ENCODE measurements at regions not wholly inside any gene's neighbourhood (a gene's known extent, or its start where the extent isn't known, plus 50 kb on each side); places are given as distances from the start of the nearest gene placed in this dataset.

GRCh38 chr2:146984014-146984413 is 860.8 kb upstream of the ACVR2A start:
- no peaks in the 10 kb centered on the region for H3K27me3 ChIP-seq (replicated peaks in 1 of 4; ENCODE audit: control extremely low read depth in 1 of 4, control insufficient read depth in 3 of 4, insufficient read depth in 4 of 4, low read length in 3 of 4)

GRCh38 chr2:146982393-146982846 is 862.4 kb upstream of the ACVR2A start:
- TF ChIP-seq CTCF (IDR thresholded peaks at IDR 0.05) (no peak), EZH2 (IDR thresholded peaks at IDR 0.05; ENCODE audit: borderline replicate concordance, insufficient read depth, low read depth, low read length, poor library complexity, severe bottlenecking) (no peak)
- Mint-ChIP-seq H3K27me3 (no peaks in the 10 kb centered on the region), H3K9me3 (ENCODE audit: insufficient read depth) (no peaks in the 10 kb centered on the region), H3K27ac (no peak overlapping the region), H3K4me1 (peaks cover 14% of the 10 kb centered on the region), H3K4me3 (no peak overlapping the region)
- H4K20me1 ChIP-seq (ENCODE audit: control insufficient read depth, insufficient read depth, low read length, poor library complexity, severe bottlenecking): no peaks in the 10 kb centered on the region
- DNase-seq: no peak
- H3K79me2 ChIP-seq (ENCODE audit: control insufficient read depth, insufficient read depth, low read length): no peaks in the 10 kb centered on the region
- intact Hi-C loops (cut with micrococcal nuclease): no loop called here
- ChIA-PET CTCF (no interaction called here), POLR2A (no interaction called here)
- H3K4me3 ChIP-seq (ENCODE audit: control extremely low read depth in 1 of 5, extremely low read depth in 1 of 5, insufficient read depth in 1 of 5, low read depth in 2 of 5, low read length in 4 of 5): no peak overlapping the region
- H3K27ac ChIP-seq (ENCODE audit: low read length in 2 of 2): no peak overlapping the region
- no CpG with 5 or more reads among the region's 2 CpGs for WGBS (ENCODE audit: insufficient coverage)
- H2AFZ ChIP-seq (ENCODE audit: insufficient read depth, low read depth, low read length, poor library complexity, severe bottlenecking): no peak overlapping the region
- H3K36me3 ChIP-seq (replicated peaks in 1 of 2; ENCODE audit: control extremely low read depth in 1 of 2, control insufficient read depth in 1 of 2, extremely low read depth in 1 of 2, insufficient read depth in 2 of 2, low read length in 1 of 2): no peaks in the 10 kb centered on the region
- H3K27me3 ChIP-seq (replicated peaks in 1 of 4; ENCODE audit: control extremely low read depth in 1 of 4, control insufficient read depth in 3 of 4, insufficient read depth in 4 of 4, low read length in 3 of 4): no peaks in the 10 kb centered on the region
- no peaks in the 10 kb centered on the region for H3K4me1 ChIP-seq (ENCODE audit: control insufficient read depth in 2 of 2, insufficient read depth in 2 of 2, low read length in 2 of 2)
- no peak for ATAC-seq (ENCODE audit: low read depth)
- no peak overlapping the region for H3K4me2 ChIP-seq (replicated peaks; ENCODE audit: low read depth, low read length, poor library complexity, severe bottlenecking)
- no peak overlapping the region for H3K9ac ChIP-seq (ENCODE audit: low read length)
- no peaks in the 10 kb centered on the region for H3K9me3 ChIP-seq (ENCODE audit: control extremely low read depth in 1 of 3, control insufficient read depth in 2 of 3, insufficient read depth in 1 of 3, low read length in 2 of 3)

More at GRCh38 chr2:146984014-146984413, 860.8 kb upstream of the ACVR2A start:
- Histone ChIP-seq H3K4me3 (ENCODE audit: control extremely low read depth in 1 of 5, extremely low read depth in 1 of 5, insufficient read depth in 1 of 5, low read depth in 2 of 5, low read length in 4 of 5) (no peak overlapping the region), H3K27ac (ENCODE audit: low read length in 2 of 2) (no peak overlapping the region), H3K36me3 (replicated peaks in 1 of 2; ENCODE audit: control extremely low read depth in 1 of 2, control insufficient read depth in 1 of 2, extremely low read depth in 1 of 2, insufficient read depth in 2 of 2, low read length in 1 of 2) (no peaks in the 10 kb centered on the region), H3K9ac (ENCODE audit: low read length) (no peak overlapping the region), H3K4me1 (ENCODE audit: control insufficient read depth in 2 of 2, insufficient read depth in 2 of 2, low read length in 2 of 2) (no peaks in the 10 kb centered on the region), H3K79me2 (ENCODE audit: control insufficient read depth, insufficient read depth, low read length) (no peaks in the 10 kb centered on the region), H2AFZ (ENCODE audit: insufficient read depth, low read depth, low read length, poor library complexity, severe bottlenecking) (no peak overlapping the region), H3K4me2 (replicated peaks; ENCODE audit: low read depth, low read length, poor library complexity, severe bottlenecking) (no peak overlapping the region), H3K9me3 (ENCODE audit: control extremely low read depth in 1 of 3, control insufficient read depth in 2 of 3, insufficient read depth in 1 of 3, low read length in 2 of 3) (no peaks in the 10 kb centered on the region), H4K20me1 (ENCODE audit: control insufficient read depth, insufficient read depth, low read length, poor library complexity, severe bottlenecking) (no peaks in the 10 kb centered on the region)
- POLR2A ChIA-PET: no interaction called here
- DNase-seq: no peak
- TF ChIP-seq CTCF (IDR thresholded peaks at IDR 0.05): no peak
- TF ChIP-seq EZH2 (IDR thresholded peaks at IDR 0.05; ENCODE audit: borderline replicate concordance, insufficient read depth, low read depth, low read length, poor library complexity, severe bottlenecking): no peak
- no peak for ATAC-seq (ENCODE audit: low read depth)
- CTCF ChIA-PET: no interaction called here
- no peaks in the 10 kb centered on the region for H3K27me3 Mint-ChIP-seq
- WGBS (ENCODE audit: insufficient coverage): 60% methylated on average over 2 of the region's 4 CpGs
- no peaks in the 10 kb centered on the region for H3K9me3 Mint-ChIP-seq (ENCODE audit: insufficient read depth)
- intact Hi-C loops (cut with micrococcal nuclease): no loop called here
- H3K4me1 Mint-ChIP-seq: peaks cover 14% of the 10 kb centered on the region
- H3K4me3 Mint-ChIP-seq: no peak overlapping the region
- no peak overlapping the region for H3K27ac Mint-ChIP-seq
